Activated naive CD4-positive, alpha-beta T cell treated with Interleukin-2 at 50 U/mL for 16 hours (primary cell): ENCODE measurements at regions not wholly inside any gene's neighbourhood (a gene's known extent, or its start where the extent isn't known, plus 50 kb on each side); places are given as distances from the start of the nearest gene placed in this dataset.

Source experiments
- DNase-seq: peaks from one replicate; pipeline ENCODE4 v3.0.0-alpha.2; 2020

- DNase-seq = no peak
These were observed 85.3 kb upstream of the GALNT2 start for GRCh38 chr1:229981736-229982135.

- DNase-seq = no peak
These were observed 82.6 kb upstream of the GALNT2 start for GRCh38 chr1:229984310-229984991.

GRCh38 chr1:229984992-229985612, 81.9 kb upstream of the GALNT2 start:
- no peak for DNase-seq

GRCh38 chr1:229985613-229986010, 81.4 kb upstream of the GALNT2 start:
- no peak for DNase-seq

- DNase-seq = no peak
These were observed 80.2 kb upstream of the GALNT2 start for GRCh38 chr1:229986737-229987337.

GRCh38 chr1:229987953-229988352, 79.1 kb upstream of the GALNT2 start:
- no peak for DNase-seq

GRCh38 chr1:229988534-229988933, 78.5 kb upstream of the GALNT2 start:
- DNase-seq = no peak

- no peak for DNase-seq
These were observed 77.3 kb upstream of the GALNT2 start for GRCh38 chr1:229989591-229990248.

GRCh38 chr1:229990326-229990725, 76.7 kb upstream of the GALNT2 start:
- no peak for DNase-seq

- no peak for DNase-seq
These were observed 75.9 kb upstream of the GALNT2 start for GRCh38 chr1:229991104-229991513.

- no peak for DNase-seq
These were observed 75.2 kb upstream of the GALNT2 start for GRCh38 chr1:229991724-229992333.

- DNase-seq = no peak
These were observed 74.0 kb upstream of the GALNT2 start for GRCh38 chr1:229993060-229993459.

GRCh38 chr1:229993894-229994293, 73.1 kb upstream of the GALNT2 start:
- no peak for DNase-seq

- DNase-seq = no peak
These were observed 67.9 kb upstream of the GALNT2 start for GRCh38 chr1:229999004-229999670.

GRCh38 chr1:230000493-230001184, 66.4 kb upstream of the GALNT2 start:
- DNase-seq = no peak

- no peak for DNase-seq
These were observed 64.8 kb upstream of the GALNT2 start for GRCh38 chr1:230002164-230002803.

- no peak for DNase-seq
These were observed 63.6 kb upstream of the GALNT2 start for GRCh38 chr1:230003409-230003808.

- DNase-seq = no peak
These were observed 62.0 kb upstream of the GALNT2 start for GRCh38 chr1:230005040-230005439.

- no peak for DNase-seq
These were observed 58.3 kb upstream of the GALNT2 start for GRCh38 chr1:230008721-230009120.

- DNase-seq = no peak
These were observed 57.3 kb upstream of the GALNT2 start for GRCh38 chr1:230009611-230010313.
